ENCODE measurements at regions not wholly inside any gene's neighbourhood (a gene's known extent, or its start where the extent isn't known, plus 50 kb on each side); places are given as distances from the start of the nearest gene placed in this dataset.

DNA sequence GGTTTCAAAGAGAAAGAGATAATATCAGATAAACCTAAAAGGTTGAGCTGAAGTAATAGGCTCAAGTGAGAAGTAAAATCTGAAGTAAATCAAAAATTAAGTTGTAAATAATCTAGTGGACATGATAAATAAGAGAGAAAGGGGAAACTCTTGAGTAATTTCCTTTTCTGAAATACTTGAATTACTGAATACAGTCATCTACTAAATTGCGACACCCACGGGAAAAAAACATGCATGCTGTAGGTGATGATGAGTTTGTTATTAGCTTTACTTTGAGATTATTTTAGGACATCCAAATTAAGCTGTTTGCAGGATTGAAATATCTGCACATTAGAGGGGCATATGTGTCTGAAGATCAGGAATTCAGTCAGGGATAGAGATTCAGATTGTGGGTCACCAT, 50.0 kb upstream of the CARD18 start:
- no peak for DNase-seq (ENCODE audit: low spot score)

Measured in ecto neural progenitor cell (in vitro differentiated cells).